GM23338 (cell line): ENCODE measurements at regions not wholly inside any gene's neighbourhood (a gene's known extent, or its start where the extent isn't known, plus 50 kb on each side); places are given as distances from the start of the nearest gene placed in this dataset.

Experiments
- CTCF ChIP-seq, 2 experiments: fragments of 200-600 bp in 1 of 2; sonication (generic) in 1 of 2; conservative IDR thresholded peaks; 2 replicates each; pipeline versions ENCODE4 v1.5.1 to v1.6.1; 2016 to 2017; ENCODE audit warnings: antibody characterized with exemption in 2 of 2, low read depth in 2 of 2, mild to moderate bottlenecking in 2 of 2, moderate library complexity in 1 of 2
- EZH2 ChIP-seq: fragments of 200-600 bp; sonication (generic); IDR thresholded peaks from one replicate; pipeline ENCODE4 v1.8.0; 2017; ENCODE audit warnings: antibody characterized with exemption, mild to moderate bottlenecking, low read depth; ENCODE audit not compliant: unreplicated experiment
- POLR2AphosphoS5 ChIP-seq: IDR thresholded peaks from 2 replicates; pipeline ENCODE4 v1.6.1; 2016; ENCODE audit warnings: antibody characterized with exemption, low read depth
- REST ChIP-seq: IDR thresholded peaks from one replicate; pipeline ENCODE4 v1.6.1; 2018; ENCODE audit warnings: antibody characterized with exemption; ENCODE audit not compliant: unreplicated experiment
- STAT1 ChIP-seq: IDR thresholded peaks from one replicate; pipeline ENCODE4 v1.6.1; 2016; ENCODE audit warnings: antibody characterized with exemption; ENCODE audit not compliant: unreplicated experiment

GRCh38 chr4:45640281-45640680, 483.6 kb downstream of the GABRG1 start:
- no peak for TF ChIP-seq POLR2AphosphoS5
- no peak for TF ChIP-seq CTCF (conservative IDR thresholded peaks at IDR 0.05; ENCODE audit: low read depth in 2 of 2)
- no peak for TF ChIP-seq EZH2
- TF ChIP-seq REST: no peak
- no peak for TF ChIP-seq STAT1
